ENCODE measurements at regions not wholly inside any gene's neighbourhood (a gene's known extent, or its start where the extent isn't known, plus 50 kb on each side); places are given as distances from the start of the nearest gene placed in this dataset.

- ATAC-seq = no peak
- no TSS peak for BruUV-seq (replicated peaks)
- no peaks in the 10 kb centered on the region for H3K4me1 ChIP-seq (ENCODE audit: insufficient read depth, low read length)
- H3K79me2 ChIP-seq (ENCODE audit: insufficient read depth, low read length) = no peaks in the 10 kb centered on the region
- no peak overlapping the region for H3K27ac ChIP-seq (ENCODE audit: extremely low read length, insufficient read depth, low read length)
- H4K20me1 ChIP-seq (ENCODE audit: insufficient read depth, low read length) = no peaks in the 10 kb centered on the region
- no peak overlapping the region for H3K9ac ChIP-seq (ENCODE audit: insufficient read depth, low read depth, low read length)
- TF ChIP-seq, protein P1, sequence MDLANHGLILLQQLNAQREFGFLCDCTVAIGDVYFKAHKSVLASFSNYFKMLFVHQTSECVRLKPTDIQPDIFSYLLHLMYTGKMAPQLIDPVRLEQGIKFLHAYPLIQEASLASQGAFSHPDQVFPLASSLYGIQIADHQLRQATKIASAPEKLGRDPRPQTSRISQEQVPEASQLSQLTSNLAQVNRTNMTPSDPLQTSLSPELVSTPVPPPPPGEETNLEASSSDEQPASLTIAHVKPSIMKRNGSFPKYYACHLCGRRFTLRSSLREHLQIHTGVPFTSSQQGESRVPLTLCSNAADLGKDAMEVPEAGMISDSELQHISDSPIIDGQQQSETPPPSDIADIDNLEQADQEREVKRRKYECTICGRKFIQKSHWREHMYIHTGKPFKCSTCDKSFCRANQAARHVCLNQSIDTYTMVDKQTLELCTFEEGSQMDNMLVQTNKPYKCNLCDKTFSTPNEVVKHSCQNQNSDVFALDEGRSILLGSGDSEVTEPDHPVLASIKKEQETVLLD (CRISPR knock-in tag; IDR thresholded peaks at IDR 0.05; ENCODE audit: low read depth) = no peak
- TF ChIP-seq TAF1 (CRISPR knock-in tag; IDR thresholded peaks at IDR 0.05) = no peak
- no peak for TF ChIP-seq ZNF709 (CRISPR knock-in tag; IDR thresholded peaks at IDR 0.05)
- no peak for TF ChIP-seq ETV6 (CRISPR knock-in tag; conservative IDR thresholded peaks at IDR 0.05)
- TF ChIP-seq, protein P2, sequence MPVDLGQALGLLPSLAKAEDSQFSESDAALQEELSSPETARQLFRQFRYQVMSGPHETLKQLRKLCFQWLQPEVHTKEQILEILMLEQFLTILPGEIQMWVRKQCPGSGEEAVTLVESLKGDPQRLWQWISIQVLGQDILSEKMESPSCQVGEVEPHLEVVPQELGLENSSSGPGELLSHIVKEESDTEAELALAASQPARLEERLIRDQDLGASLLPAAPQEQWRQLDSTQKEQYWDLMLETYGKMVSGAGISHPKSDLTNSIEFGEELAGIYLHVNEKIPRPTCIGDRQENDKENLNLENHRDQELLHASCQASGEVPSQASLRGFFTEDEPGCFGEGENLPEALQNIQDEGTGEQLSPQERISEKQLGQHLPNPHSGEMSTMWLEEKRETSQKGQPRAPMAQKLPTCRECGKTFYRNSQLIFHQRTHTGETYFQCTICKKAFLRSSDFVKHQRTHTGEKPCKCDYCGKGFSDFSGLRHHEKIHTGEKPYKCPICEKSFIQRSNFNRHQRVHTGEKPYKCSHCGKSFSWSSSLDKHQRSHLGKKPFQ (CRISPR knock-in tag; IDR thresholded peaks at IDR 0.05; ENCODE audit: insufficient replicate concordance) = no peak
- TF ChIP-seq KAT8 (CRISPR knock-in tag; IDR thresholded peaks at IDR 0.05) = no peak
- TF ChIP-seq, protein P3, sequence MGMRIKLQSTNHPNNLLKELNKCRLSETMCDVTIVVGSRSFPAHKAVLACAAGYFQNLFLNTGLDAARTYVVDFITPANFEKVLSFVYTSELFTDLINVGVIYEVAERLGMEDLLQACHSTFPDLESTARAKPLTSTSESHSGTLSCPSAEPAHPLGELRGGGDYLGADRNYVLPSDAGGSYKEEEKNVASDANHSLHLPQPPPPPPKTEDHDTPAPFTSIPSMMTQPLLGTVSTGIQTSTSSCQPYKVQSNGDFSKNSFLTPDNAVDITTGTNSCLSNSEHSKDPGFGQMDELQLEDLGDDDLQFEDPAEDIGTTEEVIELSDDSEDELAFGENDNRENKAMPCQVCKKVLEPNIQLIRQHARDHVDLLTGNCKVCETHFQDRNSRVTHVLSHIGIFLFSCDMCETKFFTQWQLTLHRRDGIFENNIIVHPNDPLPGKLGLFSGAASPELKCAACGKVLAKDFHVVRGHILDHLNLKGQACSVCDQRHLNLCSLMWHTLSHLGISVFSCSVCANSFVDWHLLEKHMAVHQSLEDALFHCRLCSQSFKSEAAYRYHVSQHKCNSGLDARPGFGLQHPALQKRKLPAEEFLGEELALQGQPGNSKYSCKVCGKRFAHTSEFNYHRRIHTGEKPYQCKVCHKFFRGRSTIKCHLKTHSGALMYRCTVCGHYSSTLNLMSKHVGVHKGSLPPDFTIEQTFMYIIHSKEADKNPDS (CRISPR knock-in tag; IDR thresholded peaks at IDR 0.05) = no peak
- TF ChIP-seq ZNF781 (CRISPR knock-in tag; IDR thresholded peaks at IDR 0.05; ENCODE audit: borderline replicate concordance, not compliant biosample characterization) = no peak
- TF ChIP-seq NR2F6 (IDR thresholded peaks at IDR 0.05) = no peak
- TF ChIP-seq NR2F6 (CRISPR knock-in tag; IDR thresholded peaks at IDR 0.05) = no peak
- no peak for TF ChIP-seq SRF (IDR thresholded peaks at IDR 0.05; ENCODE audit: low read depth, low read length)
- no peak for TF ChIP-seq SALL1 (CRISPR knock-in tag; IDR thresholded peaks at IDR 0.05)
- no peak for TF ChIP-seq PRPF4 (IDR thresholded peaks at IDR 0.05; ENCODE audit: low read depth, low read length, poor library complexity, severe bottlenecking)
- no peak for TF ChIP-seq SRY (CRISPR knock-in tag; IDR thresholded peaks at IDR 0.05)
- ChIA-PET CTCF (ENCODE audit: low intra/inter-chr PET ratio, low total read pairs) (no interaction called here), POLR2A (no interaction called here)
- intact Hi-C loops (cut with micrococcal nuclease; ENCODE audit: unreplicated experiment) = no loop called here
- no peak overlapping the region for H3K4me2 ChIP-seq (ENCODE audit: low read depth, low read length)
- WGBS (ENCODE audit: low lambda C conversion rate) = 16% methylated on average over 2 of the region's 23 CpGs
- in situ Hi-C loops (cut with HindIII; ENCODE audit: extremely low pct_ligation_motif_present, low pct_unique_long_range_greater_than_20kb) = no loop called here
- DNase-seq (ENCODE audit: low spot score) = no peak
- no peaks in the 10 kb centered on the region for H3K9me3 ChIP-seq (ENCODE audit: low read length)
- no peak overlapping the region for H3K4me3 ChIP-seq (replicated peaks in 1 of 3; ENCODE audit: insufficient read depth in 1 of 3, low read depth in 2 of 3, low read length in 3 of 3)
- no peaks in the 10 kb centered on the region for H3K36me3 ChIP-seq (replicated peaks in 1 of 2; ENCODE audit: control insufficient read depth in 1 of 2, insufficient read depth in 2 of 2, low read length in 2 of 2)
- H3K27me3 ChIP-seq (ENCODE audit: control insufficient read depth in 1 of 2, insufficient read depth in 2 of 2, low read length in 2 of 2) = no peaks in the 10 kb centered on the region
- H2AFZ ChIP-seq (ENCODE audit: low read length) = no peak overlapping the region
- FAIRE-seq = no peak
These were observed 258.5 kb upstream of the PDGFD start for GRCh38 chr11:104422324-104422944.
